Cardiac muscle cell (in vitro differentiated cells and primary cell): ENCODE measurements at regions not wholly inside any gene's neighbourhood (a gene's known extent, or its start where the extent isn't known, plus 50 kb on each side); places are given as distances from the start of the nearest gene placed in this dataset.
A peak's percentile ranks its signal among the peaks of the same experiment; 100 is the strongest.

Experiments used
- DNase-seq, 2 donors: peaks; one replicate each; pipeline versions ENCODE4 v3.0.0 to v3.0.0-alpha.2; 2010 to 2017; ENCODE audit warnings: low read depth in 1 of 2, low spot score in 1 of 2
- H3K27ac ChIP-seq: fragments of 200-600 bp; sonication (generic); 2 replicates; pipeline ENCODE4 v1.5.1; 2016
- H3K27me3 ChIP-seq: fragments of 200-600 bp; sonication (generic); 2 replicates; pipeline ENCODE4 v1.6.0; 2016; ENCODE audit warnings: control low read depth
- H3K36me3 ChIP-seq: fragments of 200-600 bp; sonication (generic); 2 replicates; pipeline ENCODE4 v1.5.1; 2016; ENCODE audit warnings: control low read depth
- H3K4me1 ChIP-seq: fragments of 200-600 bp; sonication (generic); 2 replicates; pipeline ENCODE4 v1.8.1; 2017; ENCODE audit warnings: low read depth, mild to moderate bottlenecking, mixed run types
- H3K4me3 ChIP-seq: fragments of 200-600 bp; sonication (generic); 2 replicates; pipeline ENCODE4 v1.5.1; 2016; ENCODE audit warnings: mild to moderate bottlenecking
- H3K9me3 ChIP-seq: fragments of 200-600 bp; sonication (generic); 2 replicates; pipeline ENCODE4 v1.5.1; 2017; ENCODE audit warnings: low read depth, mild to moderate bottlenecking, control low read depth
- TF ChIP-seq, protein P1 (sequence below): IDR thresholded peaks from 2 replicates; pipeline ENCODE4 v1.5.1; 2012; ENCODE audit warnings: low read depth, mild to moderate bottlenecking, low read length

DNA sequence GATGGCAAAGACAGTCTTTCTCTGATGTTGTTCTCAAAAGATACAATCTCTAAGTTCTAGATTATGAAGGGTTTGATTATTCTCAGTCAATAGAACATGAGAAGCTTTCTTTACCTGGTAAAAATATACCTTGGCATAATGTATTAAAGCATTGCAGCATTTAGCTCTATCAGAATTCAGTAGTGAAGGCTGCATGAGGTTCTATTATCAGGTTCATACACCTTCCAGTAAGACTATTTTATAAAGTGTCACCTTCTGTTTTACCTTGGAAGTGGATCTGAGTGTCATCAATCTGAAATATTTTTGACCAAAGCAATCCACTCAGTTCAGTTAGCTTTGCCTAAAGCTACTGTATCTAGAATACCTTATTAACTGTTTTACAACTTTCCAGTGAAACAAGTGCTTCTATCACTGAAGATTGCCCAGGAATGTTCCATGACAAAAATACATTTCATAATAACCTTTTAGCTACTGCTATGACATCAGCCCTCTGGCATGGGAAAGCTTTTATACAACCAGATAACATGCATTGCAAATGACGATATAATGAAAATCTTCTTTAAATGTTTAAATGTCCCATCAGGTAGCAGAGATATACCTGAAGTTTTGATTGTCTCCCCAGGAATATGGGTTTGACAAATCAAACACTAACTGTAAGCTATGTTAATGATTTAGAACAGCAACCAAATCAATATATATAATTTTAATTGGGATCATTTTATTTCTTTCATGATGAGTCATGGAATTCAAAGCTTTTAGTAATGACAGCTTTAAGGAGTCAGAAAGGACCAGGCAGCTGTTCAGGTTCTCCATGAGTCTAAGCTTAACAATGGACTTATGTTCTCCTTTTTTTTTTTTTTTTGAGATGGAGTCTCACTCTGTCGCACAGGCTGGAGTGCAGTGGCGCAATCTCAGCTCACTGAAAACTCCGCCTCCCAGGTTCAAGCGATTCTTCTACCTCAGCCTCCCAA lies 72.2 kb downstream of the UFM1 start:
- TF ChIP-seq, protein P1, sequence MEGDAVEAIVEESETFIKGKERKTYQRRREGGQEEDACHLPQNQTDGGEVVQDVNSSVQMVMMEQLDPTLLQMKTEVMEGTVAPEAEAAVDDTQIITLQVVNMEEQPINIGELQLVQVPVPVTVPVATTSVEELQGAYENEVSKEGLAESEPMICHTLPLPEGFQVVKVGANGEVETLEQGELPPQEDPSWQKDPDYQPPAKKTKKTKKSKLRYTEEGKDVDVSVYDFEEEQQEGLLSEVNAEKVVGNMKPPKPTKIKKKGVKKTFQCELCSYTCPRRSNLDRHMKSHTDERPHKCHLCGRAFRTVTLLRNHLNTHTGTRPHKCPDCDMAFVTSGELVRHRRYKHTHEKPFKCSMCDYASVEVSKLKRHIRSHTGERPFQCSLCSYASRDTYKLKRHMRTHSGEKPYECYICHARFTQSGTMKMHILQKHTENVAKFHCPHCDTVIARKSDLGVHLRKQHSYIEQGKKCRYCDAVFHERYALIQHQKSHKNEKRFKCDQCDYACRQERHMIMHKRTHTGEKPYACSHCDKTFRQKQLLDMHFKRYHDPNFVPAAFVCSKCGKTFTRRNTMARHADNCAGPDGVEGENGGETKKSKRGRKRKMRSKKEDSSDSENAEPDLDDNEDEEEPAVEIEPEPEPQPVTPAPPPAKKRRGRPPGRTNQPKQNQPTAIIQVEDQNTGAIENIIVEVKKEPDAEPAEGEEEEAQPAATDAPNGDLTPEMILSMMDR, result no peak
- DNase-seq, result peak in 1 of 2 donors; percentile 71
- no peaks in the 10 kb centered on the region for H3K9me3 ChIP-seq
- no peak overlapping the region for H3K27ac ChIP-seq
- no peaks in the 10 kb centered on the region for H3K4me1 ChIP-seq
- no peaks in the 10 kb centered on the region for H3K27me3 ChIP-seq
- no peak overlapping the region for H3K4me3 ChIP-seq
- H3K36me3 ChIP-seq, result no peaks in the 10 kb centered on the region

DNA sequence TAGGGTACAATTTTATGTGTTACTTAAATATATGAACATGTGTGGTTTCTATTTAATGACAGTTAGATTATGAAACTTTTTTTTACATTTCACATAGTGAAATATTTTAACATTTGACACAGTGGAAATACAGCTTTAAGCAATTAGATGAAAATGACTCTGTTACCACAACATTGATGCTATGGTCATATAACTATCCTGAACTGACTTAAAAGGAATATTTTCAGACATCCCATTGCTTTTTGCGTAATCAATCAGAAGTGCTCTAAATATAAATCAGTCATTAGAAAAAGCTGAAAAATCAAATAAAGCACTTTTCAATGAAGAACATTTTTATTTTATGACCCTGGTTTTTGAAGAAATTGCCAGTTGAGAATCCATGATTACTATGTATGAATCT lies 80.3 kb downstream of the UFM1 start:
- no peak for DNase-seq
- H3K36me3 ChIP-seq, result no peaks in the 10 kb centered on the region
- TF ChIP-seq, protein P1, result no peak
- H3K27ac ChIP-seq, result no peak overlapping the region
- H3K27me3 ChIP-seq, result no peaks in the 10 kb centered on the region
- no peaks in the 10 kb centered on the region for H3K4me1 ChIP-seq
- no peaks in the 10 kb centered on the region for H3K9me3 ChIP-seq
- no peak overlapping the region for H3K4me3 ChIP-seq

DNA sequence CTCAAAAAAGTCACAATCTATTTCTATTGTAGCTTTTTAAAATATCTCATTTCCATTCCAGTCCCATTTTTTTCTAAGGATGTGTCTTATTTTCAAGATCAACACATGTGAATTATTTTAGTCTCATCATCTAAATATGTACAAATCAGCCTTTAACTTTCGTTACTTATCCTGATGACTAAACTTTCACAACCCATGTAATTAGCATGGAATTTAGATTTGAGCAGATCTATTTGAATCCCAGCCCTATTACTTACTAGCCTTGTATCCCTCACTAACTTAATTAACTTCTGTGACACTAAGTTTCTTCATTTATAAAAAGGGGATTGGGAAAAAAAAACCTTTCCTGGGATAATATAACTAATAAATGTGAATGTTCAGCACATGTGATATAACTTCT lies 81.1 kb downstream of the UFM1 start:
- DNase-seq, result no peak
- Histone ChIP-seq H3K9me3 (no peaks in the 10 kb centered on the region), H3K27ac (no peak overlapping the region), H3K27me3 (no peaks in the 10 kb centered on the region), H3K4me1 (no peaks in the 10 kb centered on the region), H3K36me3 (no peaks in the 10 kb centered on the region), H3K4me3 (no peak overlapping the region)
- TF ChIP-seq, protein P1, result no peak

DNA sequence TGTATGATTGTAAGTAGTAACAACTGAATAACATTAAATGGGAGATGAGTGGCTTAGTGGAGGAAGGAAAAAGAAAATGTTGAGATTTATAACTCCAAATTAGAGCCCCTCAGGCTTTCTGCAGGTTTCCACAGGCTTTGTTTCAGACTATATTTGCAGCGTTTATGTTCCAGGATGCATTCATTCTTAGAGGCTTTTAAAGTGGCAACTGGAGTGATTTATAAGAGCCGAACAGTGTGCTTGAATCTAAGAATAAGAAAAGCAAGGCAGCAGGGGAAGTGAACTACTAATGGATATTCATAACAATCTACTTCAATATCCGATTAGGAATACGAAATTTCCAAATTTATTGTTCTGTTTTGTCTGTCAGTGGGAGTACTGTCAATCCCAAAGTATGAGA lies 91.0 kb downstream of the UFM1 start:
- no peak for DNase-seq
- no peaks in the 10 kb centered on the region for H3K4me1 ChIP-seq
- no peaks in the 10 kb centered on the region for H3K36me3 ChIP-seq
- no peaks in the 10 kb centered on the region for H3K27me3 ChIP-seq
- TF ChIP-seq, protein P1, result no peak
- no peak overlapping the region for H3K27ac ChIP-seq
- H3K4me3 ChIP-seq, result no peak overlapping the region
- H3K9me3 ChIP-seq, result no peaks in the 10 kb centered on the region

DNA sequence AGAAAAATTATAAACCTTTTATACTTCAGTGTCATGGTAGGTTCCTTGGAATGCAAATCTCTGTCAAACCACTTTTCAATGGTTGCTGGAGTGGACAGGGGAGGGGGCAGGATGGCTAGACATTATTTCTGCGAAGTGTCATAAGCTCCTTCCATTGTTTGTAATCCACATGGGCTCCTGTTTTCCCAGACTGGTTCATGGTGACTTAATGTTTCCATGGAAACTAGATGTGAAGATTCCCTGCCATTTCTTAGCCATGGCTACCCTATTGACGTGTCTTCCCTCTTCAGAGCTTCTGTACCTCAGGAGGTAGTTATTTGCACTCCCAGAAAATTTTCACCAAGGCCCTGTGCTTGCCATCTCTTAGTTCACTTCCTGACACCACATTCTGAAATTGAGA lies 95.3 kb downstream of the UFM1 start:
- no peaks in the 10 kb centered on the region for H3K9me3 ChIP-seq
- no peaks in the 10 kb centered on the region for H3K27me3 ChIP-seq
- TF ChIP-seq, protein P1, result no peak
- no peak overlapping the region for H3K4me3 ChIP-seq
- no peaks in the 10 kb centered on the region for H3K4me1 ChIP-seq
- H3K27ac ChIP-seq, result no peak overlapping the region
- H3K36me3 ChIP-seq, result no peaks in the 10 kb centered on the region
- no peak for DNase-seq
